Fibroblast of peridontal ligament (primary cell): ENCODE measurements at regions not wholly inside any gene's neighbourhood (a gene's known extent, or its start where the extent isn't known, plus 50 kb on each side); places are given as distances from the start of the nearest gene placed in this dataset.

Source experiments
- DNase-seq: peaks from one replicate; pipeline ENCODE4 v3.0.0-alpha.2; 2010; ENCODE audit errors: extremely low read depth

DNA sequence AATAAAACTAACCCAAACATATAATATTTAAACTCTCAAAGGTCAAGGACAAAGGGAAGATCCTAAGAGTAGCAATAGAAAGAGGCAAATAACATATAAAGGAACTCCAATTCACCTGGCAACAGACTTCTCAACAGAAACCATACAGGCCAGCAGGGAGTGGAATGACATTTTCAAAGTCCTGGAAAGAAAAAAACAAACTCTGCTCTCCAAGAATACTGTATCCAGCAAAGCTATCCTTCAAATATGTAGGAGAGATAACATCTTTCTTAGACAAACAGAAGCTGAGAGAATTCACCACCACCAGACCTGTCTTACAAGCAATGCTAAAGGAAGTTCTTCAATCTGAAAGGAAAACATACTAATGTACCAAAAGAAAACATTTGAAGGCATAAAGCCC lies 51.5 kb upstream of the TMEM158 start:
- no peak for DNase-seq

DNA sequence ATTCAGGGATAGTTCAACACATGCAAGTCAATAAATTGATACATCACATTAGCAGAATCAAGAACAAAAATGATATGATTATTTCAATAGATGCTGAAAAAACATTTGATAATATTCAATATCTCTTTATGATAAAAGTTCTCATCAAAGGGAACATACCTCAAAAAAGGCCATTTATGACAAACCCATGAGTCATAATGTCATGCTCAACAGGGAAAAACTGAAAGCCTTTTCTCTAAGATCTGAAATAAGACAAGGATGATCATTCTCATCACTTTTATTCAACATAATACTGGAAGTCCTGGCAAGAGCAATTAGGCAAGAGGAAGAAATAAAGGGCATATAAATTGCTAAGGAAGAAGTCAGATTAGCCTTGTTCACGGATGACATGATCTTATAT lies 54.1 kb upstream of the TMEM158 start:
- DNase-seq, result no peak

DNA sequence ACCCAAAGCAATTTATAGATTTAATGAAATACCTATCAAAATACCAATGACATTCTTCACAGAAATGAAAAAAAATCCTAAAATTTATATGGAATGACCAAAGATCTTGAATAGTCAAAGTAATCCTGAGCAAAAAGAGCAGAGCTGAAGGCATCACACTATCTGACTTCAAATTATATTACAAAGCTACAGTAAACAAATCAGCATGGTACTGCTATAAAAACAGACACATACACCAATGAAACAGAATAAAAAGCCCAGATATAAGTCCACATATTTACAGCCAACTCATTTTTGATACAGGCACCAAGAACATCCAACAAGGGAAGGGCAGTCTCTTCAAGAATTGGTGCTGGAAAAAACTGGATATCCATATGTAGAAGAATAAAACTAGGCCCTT lies 54.9 kb upstream of the TMEM158 start:
- no peak for DNase-seq

DNA sequence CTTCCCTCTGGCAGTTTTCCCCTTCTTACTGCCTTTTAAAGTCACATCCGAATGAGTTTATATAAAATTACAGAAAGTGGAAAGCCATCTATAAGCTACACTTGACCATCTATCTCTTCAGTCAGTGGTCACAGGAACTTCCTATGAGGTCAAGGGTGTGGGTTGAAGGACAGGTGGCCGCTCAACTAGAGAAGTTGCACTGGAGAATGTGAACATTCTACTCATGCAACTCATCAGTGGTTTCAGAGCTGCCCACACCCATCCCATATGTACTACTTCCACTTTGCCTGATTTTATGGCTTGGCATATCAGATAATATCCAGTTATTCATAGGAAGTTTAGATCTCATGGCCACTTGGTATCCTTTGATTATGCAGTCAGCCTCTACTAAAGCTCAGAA lies 57.4 kb upstream of the TMEM158 start:
- no peak for DNase-seq

DNA sequence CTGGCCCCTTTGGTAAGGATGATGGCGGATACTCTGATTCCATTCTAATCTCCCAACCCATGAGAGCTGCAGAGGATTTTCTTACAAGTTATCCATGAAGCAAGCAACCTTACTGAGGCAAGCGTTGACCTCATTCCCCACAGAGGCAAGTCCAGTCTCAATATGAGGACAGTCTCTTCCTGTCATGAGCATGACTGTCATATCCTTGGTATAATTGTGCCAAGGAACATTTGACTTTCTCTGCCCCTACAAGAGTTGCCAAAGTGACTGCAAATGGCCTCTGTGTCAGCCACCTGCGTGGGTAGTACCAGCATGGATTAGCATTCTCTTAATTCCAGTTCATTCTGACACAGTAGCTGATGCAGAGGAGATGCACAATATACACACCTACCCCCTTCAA lies 71.2 kb upstream of the TMEM158 start:
- DNase-seq, result no peak

DNA sequence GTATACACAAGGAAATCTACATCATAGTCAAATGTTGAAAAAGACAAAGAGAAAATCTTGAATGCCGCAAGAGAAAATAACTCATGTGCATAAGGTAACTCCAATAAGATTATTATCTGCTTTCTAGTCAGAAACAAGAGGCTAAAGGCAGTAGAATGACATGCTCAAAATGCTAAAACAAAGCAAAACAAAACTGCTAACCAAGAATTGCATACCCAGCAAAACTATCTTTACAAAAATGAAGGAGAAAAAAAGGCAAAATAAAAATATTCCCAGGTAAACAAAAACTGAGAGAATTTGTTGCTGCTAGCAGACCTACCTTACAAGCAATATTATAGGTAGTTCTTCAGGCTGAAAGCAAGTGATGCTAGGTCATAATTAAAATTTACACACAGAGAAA lies 76.4 kb upstream of the TMEM158 start:
- no peak for DNase-seq

DNA sequence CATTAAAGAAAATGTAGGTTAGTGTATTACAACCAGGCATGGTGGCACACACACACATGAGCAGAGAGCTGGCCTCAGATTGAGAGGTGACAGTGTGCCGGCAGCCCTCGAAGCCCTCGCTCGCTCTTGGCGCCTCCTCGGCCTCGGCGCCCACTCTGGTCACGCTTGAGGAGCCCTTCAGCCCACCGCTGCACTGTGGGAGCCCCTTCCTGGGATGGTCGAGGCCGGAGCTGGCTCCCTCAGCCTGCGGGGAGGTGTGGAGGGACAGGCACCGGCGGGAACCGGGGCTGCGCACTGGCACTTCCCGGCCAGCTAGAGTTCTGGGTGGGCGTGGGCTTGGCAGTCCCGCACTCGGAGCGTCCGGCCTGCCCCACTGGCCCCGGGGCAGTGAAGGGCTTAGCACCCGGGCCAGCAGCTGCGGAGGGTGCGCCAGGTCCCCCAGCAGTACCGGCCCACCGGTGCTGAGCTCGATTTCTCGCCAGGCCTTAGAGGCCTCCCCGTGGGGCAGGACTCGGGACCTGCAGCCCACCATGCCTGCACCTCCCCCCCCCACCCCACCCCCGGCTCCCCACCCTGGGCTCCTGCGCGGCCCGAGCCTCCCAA lies 80.4 kb upstream of the TMEM158 start:
- DNase-seq, result no peak

DNA sequence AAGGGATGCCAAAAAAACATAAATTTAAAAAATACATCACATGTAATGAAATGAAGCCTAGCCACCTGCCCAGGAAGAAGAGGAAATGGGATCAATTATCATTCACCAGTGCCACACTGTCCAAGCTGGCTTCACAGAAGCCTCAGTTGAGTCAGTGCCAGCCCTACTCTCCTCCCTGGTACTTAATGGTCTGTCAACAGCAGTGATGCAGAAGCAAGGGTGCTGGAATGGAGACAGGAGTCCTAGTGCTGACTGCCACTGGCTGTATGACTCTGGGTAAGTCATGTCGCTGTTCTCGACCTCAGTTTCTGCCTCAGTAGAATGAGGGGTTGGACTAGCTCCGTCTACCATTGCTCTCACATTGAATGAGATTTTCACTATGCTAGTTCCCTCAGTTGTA lies 78.5 kb upstream of the LARS2 start:
- no peak for DNase-seq

DNA sequence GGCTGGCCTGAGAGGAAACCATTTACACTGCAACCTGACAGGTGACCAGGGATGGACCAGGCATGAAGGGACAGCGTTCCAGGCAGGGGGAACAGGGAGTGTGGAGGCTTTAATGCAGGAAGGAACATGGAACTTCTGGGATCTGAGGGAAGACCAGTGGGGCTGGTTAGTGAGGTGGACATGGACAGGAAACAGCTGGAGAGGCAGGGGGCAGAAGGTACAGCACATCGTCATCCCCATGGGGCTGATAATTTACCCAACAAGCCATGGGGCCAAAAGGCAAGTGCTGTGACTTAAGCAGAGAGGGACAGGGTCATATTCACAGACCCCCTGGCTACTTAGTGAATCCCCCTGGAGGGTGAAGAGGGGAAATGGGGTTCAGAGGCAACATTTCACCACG lies 77.0 kb upstream of the LARS2 start:
- DNase-seq, result no peak

DNA sequence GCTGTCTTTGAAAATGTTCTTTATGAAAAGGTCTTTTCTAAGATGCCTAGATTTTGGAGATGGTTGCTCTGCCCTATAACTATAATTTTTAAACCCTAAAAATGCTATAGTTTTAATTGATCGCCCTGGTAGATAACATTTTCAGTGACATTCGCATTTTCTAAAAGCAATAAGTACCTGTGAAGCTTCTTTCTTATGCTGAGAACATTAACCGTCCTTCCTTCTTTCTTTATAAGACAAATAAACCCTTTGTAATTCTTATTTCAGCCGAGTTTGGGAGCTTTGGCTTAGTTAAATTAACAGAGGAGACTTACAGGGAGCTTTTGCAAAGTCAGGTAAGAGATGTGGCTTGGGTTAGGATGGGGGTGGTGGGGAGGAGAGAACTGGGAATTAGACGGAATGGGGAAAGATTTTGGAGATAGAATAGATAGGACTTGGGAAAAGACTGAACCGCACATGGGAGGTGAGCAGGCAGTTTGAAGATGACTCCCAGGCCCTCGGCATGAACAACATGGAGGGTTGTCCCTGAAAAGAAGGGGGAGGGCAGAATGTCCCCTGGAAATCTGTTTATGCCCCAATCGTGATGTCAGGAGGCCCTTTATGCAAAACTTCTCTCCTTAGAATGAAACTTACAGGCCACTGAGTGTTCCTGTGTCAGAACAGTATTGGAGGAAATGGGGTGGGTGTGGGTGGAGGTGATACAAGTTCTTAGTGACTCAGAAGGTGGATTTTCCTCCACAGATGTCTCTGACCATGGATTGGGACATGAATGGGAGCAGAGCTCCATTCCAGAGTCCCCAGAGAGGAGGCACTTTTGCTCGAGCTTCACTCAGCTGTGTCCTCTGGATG lies 76.2 kb upstream of the LARS2 start:
- no peak for DNase-seq

DNA sequence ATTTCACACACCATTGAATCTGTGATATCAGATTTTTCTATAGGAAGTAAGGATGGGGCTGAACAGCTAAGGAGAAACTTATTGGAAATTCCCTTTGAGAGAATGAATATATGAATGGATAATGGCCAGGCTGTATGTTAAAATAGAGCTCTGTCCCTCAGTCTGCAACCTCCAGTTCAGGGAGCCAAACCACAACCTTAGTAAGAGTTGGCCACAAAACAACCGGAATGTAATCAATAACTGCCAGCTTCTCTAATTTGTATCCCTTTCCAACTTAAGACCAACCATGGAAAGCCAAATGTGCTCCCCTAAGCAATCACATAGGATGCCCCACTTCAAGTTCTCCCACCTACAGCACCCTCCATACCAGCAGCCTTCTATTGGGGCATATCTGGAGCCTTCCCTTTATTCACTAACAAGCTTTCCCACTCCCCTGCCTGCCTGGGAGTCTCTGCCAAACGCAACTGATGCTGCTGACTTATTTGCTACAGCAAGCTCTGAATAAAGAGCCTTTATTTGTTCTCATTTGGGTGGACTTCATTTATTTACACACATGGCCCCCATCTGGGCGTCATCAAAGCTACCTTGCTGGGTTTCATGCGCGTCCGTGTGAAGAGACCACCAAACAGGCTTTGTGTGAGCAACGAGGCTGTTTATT lies 75.4 kb upstream of the LARS2 start:
- peak; percentile 13 for DNase-seq

DNA sequence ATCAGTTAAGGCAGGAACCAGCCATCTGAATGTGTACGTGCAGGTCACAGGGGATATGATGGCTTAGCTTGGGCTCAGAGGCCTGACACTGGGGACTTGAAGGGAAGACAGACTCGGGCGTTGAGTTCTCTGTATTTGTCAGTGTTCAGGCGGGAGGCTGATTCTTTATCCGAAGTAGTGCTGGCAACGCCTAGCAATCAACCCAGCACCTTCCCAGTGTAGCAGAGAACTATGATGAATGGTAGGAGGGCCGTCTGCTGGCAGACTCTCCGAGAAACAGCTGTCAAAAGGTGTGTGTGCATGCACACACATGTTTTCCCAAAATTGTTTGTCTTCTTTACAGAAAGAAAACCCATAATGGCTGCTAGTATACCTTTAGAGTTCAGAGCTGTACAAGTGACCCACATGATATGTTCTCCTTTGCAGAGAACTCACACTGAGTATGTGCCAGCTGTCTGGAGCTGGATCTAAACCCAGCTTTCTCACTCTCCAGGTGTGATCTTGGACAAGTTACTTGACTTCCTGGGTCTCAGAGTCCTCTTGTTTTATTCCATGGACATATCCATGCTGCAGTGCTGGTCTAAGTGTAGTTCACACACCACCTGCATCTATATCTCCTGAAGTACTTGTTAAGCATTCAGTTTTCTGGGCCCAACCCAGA lies 74.5 kb upstream of the LARS2 start:
- DNase-seq, result no peak

DNA sequence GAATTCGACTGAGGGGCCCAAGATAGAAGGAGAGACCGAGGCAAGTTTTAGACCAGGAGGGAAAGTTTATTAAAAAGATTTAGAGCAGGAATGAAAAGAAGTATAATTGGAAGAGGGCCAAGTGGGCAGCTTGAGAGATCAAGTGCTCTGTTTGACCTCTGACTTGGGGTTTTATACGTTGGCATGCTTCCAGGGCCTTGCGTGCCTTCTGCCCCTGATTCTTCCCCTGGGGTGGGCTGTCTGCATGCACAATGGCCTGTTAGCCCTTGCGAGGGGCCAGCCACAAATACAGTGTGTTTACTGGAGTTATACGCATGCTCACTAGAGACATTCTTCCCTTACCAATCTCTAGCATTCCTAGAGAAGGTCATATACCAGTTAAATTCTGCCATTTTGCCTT lies 70.7 kb upstream of the LARS2 start:
- no peak for DNase-seq

DNA sequence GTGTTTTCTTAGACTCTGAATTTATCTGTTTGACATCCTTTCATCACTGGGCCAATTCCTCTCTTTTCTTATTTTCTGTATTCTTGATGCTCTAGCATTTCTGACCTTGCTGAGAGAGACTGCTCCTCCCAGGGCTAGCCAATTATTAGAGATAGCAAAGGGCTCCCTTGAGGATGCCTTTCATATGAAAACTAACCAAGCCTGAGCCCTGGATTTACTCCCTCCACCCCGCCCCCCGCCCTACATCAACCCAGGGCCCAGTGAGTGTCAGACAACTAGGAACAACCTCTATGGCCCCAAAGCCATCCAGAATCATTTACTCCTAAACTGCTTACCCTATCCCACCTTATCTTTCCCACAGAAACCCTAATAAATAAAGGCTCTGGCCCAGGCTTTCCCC lies 69.7 kb upstream of the LARS2 start:
- DNase-seq, result no peak

DNA sequence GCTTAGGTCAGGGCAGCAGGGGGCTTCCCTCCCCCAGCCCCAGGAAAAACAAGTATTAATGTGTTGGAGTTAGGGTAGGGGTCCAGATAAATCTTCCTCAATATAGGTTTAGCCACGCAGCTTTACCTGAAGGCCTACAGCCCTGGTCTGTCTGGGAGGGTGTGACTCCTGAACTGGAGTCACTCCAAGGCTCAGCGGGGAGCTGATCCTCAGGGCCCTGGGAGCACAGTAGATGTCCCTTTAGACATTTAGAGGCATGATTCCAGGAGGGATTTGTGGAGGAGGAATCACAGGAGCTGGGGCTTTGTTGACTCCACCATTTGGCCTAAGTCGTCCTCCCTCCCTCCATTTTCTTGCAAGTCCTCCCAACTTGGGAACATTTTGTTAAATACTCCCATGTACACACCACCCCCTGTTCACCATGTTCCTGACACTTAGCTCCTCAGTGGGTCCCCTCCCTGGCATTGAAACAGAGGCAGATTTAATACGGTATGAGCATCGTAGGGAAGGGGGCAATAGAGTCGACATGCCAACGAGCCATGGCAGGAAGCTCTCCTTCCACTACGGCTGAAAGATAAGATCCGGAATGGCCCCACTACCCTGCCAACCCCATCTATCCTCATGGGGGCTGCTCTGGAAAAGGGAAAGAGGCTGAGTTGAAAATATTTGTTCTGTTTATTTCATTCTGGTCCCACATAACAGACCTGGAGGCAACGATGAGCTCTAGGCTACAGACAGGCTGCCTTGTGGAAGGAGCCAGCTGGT lies 69.0 kb upstream of the LARS2 start:
- DNase-seq, result no peak

DNA sequence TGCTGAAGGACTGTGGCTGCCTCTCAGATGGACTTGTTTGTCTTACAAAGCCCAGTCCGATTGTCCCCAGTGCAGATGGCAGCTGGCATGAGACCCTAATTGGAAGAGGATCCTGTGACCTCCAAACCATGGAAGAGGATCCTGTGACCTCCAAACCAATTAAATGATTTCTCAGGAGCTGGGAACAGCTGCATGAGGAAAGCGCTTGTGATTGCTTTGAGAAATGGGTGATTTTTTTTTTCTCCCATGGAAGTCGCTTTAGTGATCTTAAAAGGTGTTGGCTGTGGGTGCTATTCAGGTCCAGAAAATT lies 68.4 kb upstream of the LARS2 start:
- no peak for DNase-seq

DNA sequence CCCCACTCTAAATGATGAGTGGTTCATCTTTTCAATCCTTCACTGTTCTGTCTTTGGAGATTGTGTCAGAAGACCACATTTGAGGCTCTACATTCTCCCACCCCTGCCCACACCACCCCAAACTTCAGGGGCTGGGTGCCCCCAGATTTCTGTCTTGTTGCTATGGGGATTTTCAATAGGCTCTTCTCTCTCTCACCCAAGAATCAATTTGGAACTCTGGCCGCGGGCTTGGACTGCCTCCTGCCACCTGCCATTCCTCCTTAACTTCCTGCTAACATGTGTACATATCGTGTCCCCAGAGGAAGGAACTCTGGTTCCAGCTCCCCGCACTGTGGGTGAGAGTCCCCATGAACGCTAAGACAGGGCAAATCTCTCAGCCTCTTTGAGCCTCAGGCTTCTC lies 67.4 kb upstream of the LARS2 start:
- no peak for DNase-seq

DNA sequence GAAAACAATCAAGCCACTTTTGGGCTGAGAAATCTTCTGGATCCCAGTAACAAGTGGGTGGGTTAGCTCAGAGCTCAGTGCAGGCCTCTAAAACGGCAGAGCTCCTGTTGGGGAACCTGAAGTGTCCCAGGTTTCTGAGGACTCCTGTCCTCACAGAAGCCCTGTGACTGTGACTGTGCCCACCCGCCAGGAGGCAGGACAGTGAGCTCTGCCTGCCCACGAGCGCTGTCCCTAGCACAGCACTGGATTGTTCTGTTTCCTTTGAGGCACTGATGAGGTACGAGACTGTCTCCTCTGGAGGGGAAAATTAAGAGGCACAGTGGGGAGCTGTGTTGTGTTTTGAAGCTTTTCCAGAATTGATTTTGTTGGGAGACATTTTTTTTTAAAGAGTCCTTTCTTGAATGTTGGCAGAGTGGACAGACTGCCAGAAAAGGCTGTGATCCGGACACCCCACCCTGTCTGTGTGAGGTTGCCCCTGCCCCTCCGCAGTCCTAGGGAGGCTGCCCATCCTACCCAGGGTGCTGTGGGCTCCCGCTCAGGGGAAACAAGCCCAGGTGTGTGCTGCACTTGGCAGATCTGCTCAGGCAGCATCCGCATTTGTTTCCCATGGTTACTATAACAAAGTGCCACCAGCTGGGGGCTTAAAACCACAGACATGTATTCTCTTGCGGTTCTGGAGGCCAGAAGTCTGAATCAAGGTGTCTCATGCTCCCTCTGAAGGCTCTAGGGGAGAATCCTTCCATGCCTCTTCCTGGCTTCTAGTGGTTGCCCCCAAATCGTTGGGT lies 66.6 kb upstream of the LARS2 start:
- DNase-seq, result no peak

DNA sequence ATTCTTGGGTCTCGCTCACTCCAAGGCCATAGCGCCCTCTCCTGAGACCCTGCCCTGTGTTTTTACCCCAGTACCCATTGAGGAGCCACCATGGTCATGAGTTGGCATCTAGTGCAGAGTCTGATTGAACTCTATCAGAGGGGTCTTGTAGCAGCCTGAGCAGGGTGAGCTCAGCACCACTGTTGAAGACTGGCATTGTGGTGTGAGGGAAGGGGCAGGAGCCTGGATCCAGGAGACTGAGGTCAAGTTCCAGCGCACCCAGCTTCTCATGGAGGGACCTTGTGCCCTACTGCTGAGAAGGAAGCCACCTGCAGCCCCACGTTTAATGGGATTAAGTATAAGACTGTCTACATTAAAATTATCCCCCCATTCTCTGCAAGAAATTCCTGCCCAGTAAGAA lies 65.8 kb upstream of the LARS2 start:
- no peak for DNase-seq

DNA sequence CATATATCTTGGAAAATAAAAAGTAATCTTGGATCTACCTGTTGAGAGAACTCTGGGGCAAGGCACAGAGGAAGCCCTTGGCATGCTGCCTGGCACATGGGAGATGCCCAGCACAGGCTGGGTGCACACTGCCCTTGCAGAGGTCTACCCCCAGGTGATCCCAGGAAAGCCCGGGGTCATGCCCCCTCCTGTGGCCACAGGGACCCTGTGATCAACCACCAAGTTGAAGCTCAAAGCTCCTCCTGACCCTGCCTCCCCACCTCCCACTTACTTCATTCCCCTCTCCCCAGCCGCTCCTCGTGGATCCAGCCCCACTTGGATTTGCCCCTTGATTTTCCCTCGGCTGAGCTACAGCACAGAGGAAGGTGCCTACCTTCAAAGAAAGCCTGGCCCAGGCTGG lies 62.7 kb upstream of the LARS2 start:
- DNase-seq, result no peak

DNA sequence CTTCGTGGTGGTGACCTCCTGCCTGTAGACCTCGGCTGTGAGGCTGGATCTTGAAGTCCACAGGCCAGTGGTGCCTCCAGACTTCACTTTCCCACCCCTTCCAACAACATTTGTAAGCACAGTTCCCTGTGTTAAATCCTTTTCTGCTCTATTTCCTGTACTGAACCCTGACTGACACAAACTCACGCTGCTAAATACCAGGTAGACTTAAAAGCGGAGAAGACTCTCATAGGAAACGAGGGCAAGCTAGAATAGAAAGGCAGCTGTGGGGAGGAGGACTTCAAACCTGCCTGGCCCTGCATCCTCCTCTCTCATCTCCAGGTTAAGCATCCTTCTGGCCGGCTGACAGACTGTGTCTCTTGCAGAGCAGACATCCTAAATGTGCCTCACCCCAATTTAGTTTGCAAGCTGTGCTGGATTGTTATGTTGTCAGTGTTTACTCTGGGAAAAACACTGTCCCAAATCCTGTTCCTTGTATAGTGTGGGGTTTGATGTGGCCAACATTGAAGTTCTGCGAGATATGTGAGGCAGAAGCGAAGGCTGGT lies 58.5 kb upstream of the LARS2 start:
- DNase-seq, result no peak
